Neural cell (in vitro differentiated cells): ENCODE measurements at regions not wholly inside any gene's neighbourhood (a gene's known extent, or its start where the extent isn't known, plus 50 kb on each side); places are given as distances from the start of the nearest gene placed in this dataset.

Experiments
- H2AFZ ChIP-seq: fragments of 200-600, 300-800 bp; sonication (generic), shearing (Covaris generic); 2 replicates; pipeline ENCODE4 v1.6.0; 2014; ENCODE audit warnings: low read depth, mild to moderate bottlenecking, antibody characterized with exemption, low read length, moderate library complexity
- H3F3A ChIP-seq: fragments of 200-600 bp; shearing (Covaris generic); 2 replicates; pipeline ENCODE4 v1.6.1; 2016; ENCODE audit warnings: mild to moderate bottlenecking, moderate library complexity, mixed read lengths, antibody characterized with exemption, low read length; ENCODE audit not compliant: insufficient read depth, poor library complexity, severe bottlenecking
- H3K27ac ChIP-seq: fragments of 200-600, 300-800 bp; sonication (generic), shearing (Covaris generic); 2 replicates; pipeline ENCODE4 v1.5.1; 2014; ENCODE audit warnings: mild to moderate bottlenecking, low read length, moderate library complexity
- H3K27me3 ChIP-seq: fragments of 300-800, 200-600 bp; sonication (generic), shearing (Covaris generic); 2 replicates; pipeline ENCODE4 v1.6.0; 2014; ENCODE audit warnings: mild to moderate bottlenecking, low read depth, low read length, moderate library complexity; ENCODE audit not compliant: insufficient read depth
- H3K36me3 ChIP-seq: fragments of 300-800, 200-600 bp; sonication (generic), shearing (Covaris generic); 2 replicates; pipeline ENCODE4 v1.5.1; 2014; ENCODE audit warnings: mild to moderate bottlenecking, antibody characterized with exemption, low read length, moderate library complexity; ENCODE audit not compliant: insufficient read depth
- H3K4me2 ChIP-seq: fragments of 300-800, 200-600 bp; sonication (generic), shearing (Covaris generic); 2 replicates; pipeline ENCODE4 v1.6.0; 2014; ENCODE audit warnings: mild to moderate bottlenecking, low read length
- H3K4me3 ChIP-seq: fragments of 300-800, 200-600 bp; sonication (generic), shearing (Covaris generic); 2 replicates; pipeline ENCODE4 v1.5.1; 2014; ENCODE audit warnings: mild to moderate bottlenecking, low read length, moderate library complexity
- H3K79me2 ChIP-seq: fragments of 200-600 bp; shearing (Covaris generic); replicated peaks from 2 replicates; pipeline ENCODE4 v1.6.0; 2014; ENCODE audit warnings: mild to moderate bottlenecking, low read length, moderate library complexity; ENCODE audit not compliant: insufficient read depth
- H3K9ac ChIP-seq: fragments of 300-800, 200-600 bp; sonication (generic), shearing (Covaris generic); 2 replicates; pipeline ENCODE4 v1.6.1; 2016; ENCODE audit warnings: mild to moderate bottlenecking, low read length, mixed read lengths
- H3K9me2 ChIP-seq: fragments of 200-600 bp; shearing (Covaris generic); 2 replicates; pipeline ENCODE4 v1.6.1; 2016; ENCODE audit warnings: mild to moderate bottlenecking, low read length, mixed read lengths; ENCODE audit not compliant: insufficient read depth
- H3K9me3 ChIP-seq: fragments of 200-600, 300-800 bp; sonication (generic), shearing (Covaris generic); 2 replicates; pipeline ENCODE4 v1.6.1; 2016; ENCODE audit warnings: mild to moderate bottlenecking, mixed run types, low read length, moderate library complexity, mixed read lengths
- H4K20me1 ChIP-seq: fragments of 200-600 bp; shearing (Covaris generic); 2 replicates; pipeline ENCODE4 v1.6.1; 2016; ENCODE audit warnings: mild to moderate bottlenecking, mixed run types; ENCODE audit not compliant: insufficient read depth
- EP300 ChIP-seq: fragments of 450-650 bp; conservative IDR thresholded peaks from 2 replicates; pipeline ENCODE4 v1.6.1; 2014; ENCODE audit warnings: antibody characterized with exemption, mild to moderate bottlenecking, moderate library complexity; ENCODE audit not compliant: poor library complexity, severe bottlenecking
- EZH2 ChIP-seq: fragments of 200-600, 300-800 bp; shearing (Covaris generic), sonication (generic); IDR thresholded peaks from 2 replicates; pipeline ENCODE4 v1.6.1; 2014; ENCODE audit warnings: antibody characterized with exemption, low read length, borderline replicate concordance, mild to moderate bottlenecking; ENCODE audit not compliant: insufficient read depth, poor library complexity, severe bottlenecking
- MXI1 ChIP-seq: fragments of 450-650 bp; conservative IDR thresholded peaks from 2 replicates; pipeline ENCODE4 v1.6.1; 2014; ENCODE audit warnings: antibody characterized with exemption, mild to moderate bottlenecking; ENCODE audit not compliant: poor library complexity, severe bottlenecking
- POLR2AphosphoS5 ChIP-seq: IDR thresholded peaks from 2 replicates; pipeline ENCODE4 v1.6.1; 2012
- RAD21 ChIP-seq: fragments of 450-650 bp; conservative IDR thresholded peaks from 2 replicates; pipeline ENCODE4 v1.6.1; 2014; ENCODE audit warnings: antibody characterized with exemption, mild to moderate bottlenecking, moderate library complexity
- TAF1 ChIP-seq: IDR thresholded peaks from 2 replicates; pipeline ENCODE4 v1.6.1; 2012; ENCODE audit warnings: low read depth
- TF ChIP-seq, protein P1 (sequence below): fragments of 450-650 bp; IDR thresholded peaks from 2 replicates; pipeline ENCODE4 v1.5.1; 2014; ENCODE audit warnings: antibody characterized with exemption, mild to moderate bottlenecking, moderate library complexity; ENCODE audit not compliant: poor library complexity, severe bottlenecking
- TF ChIP-seq, protein P2 (sequence below): IDR thresholded peaks from 2 replicates; pipeline ENCODE4 v1.6.1; 2012; ENCODE audit warnings: borderline replicate concordance

DNA sequence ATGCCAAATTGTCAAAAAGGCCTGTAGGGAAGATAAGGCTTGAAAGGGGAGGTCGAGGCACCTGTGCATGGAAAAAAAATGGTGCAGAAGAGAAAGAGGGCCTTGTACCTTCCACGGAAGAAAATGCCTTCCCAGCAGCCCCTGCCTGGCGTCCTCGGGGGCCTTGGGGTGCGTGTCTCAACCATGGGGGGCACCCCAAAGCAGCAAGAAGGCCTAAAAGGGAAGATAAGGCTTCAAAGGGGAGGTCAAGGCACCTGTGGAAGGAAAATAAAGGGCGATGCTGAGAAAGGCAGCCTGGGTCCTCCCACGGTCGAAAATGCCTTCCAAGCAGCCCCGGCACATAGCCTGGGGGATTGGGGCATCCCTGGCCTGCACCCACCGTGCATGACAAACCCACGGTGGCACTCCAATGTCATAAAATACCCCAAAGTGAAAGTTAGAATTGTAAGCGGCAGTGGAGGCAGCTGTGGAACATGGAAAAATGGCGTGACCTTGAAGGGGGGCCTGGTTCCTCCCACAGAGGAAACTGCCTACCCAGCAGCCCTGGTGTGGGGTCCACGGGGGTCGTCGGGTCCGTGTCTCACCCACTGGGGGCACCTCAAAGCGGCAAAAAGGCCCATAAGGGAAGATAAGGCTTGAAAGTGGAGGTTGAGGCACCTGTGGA is 275.0 kb downstream of the ALG10 start:
- H3K9me3 ChIP-seq = peaks cover 28% of the 10 kb centered on the region
- H3K79me2 ChIP-seq = no peaks in the 10 kb centered on the region
- H2AFZ ChIP-seq = no peak overlapping the region
- H3K9me2 ChIP-seq = no peaks in the 10 kb centered on the region
- H3K4me2 ChIP-seq = no peak overlapping the region
- no peak overlapping the region for H3K9ac ChIP-seq
- H3K4me3 ChIP-seq = no peak overlapping the region
- no peak overlapping the region for H3K27ac ChIP-seq
- H4K20me1 ChIP-seq = no peaks in the 10 kb centered on the region
- no peak for TF ChIP-seq EP300
- TF ChIP-seq, protein P1, sequence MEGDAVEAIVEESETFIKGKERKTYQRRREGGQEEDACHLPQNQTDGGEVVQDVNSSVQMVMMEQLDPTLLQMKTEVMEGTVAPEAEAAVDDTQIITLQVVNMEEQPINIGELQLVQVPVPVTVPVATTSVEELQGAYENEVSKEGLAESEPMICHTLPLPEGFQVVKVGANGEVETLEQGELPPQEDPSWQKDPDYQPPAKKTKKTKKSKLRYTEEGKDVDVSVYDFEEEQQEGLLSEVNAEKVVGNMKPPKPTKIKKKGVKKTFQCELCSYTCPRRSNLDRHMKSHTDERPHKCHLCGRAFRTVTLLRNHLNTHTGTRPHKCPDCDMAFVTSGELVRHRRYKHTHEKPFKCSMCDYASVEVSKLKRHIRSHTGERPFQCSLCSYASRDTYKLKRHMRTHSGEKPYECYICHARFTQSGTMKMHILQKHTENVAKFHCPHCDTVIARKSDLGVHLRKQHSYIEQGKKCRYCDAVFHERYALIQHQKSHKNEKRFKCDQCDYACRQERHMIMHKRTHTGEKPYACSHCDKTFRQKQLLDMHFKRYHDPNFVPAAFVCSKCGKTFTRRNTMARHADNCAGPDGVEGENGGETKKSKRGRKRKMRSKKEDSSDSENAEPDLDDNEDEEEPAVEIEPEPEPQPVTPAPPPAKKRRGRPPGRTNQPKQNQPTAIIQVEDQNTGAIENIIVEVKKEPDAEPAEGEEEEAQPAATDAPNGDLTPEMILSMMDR = no peak
- TF ChIP-seq, protein P2, sequence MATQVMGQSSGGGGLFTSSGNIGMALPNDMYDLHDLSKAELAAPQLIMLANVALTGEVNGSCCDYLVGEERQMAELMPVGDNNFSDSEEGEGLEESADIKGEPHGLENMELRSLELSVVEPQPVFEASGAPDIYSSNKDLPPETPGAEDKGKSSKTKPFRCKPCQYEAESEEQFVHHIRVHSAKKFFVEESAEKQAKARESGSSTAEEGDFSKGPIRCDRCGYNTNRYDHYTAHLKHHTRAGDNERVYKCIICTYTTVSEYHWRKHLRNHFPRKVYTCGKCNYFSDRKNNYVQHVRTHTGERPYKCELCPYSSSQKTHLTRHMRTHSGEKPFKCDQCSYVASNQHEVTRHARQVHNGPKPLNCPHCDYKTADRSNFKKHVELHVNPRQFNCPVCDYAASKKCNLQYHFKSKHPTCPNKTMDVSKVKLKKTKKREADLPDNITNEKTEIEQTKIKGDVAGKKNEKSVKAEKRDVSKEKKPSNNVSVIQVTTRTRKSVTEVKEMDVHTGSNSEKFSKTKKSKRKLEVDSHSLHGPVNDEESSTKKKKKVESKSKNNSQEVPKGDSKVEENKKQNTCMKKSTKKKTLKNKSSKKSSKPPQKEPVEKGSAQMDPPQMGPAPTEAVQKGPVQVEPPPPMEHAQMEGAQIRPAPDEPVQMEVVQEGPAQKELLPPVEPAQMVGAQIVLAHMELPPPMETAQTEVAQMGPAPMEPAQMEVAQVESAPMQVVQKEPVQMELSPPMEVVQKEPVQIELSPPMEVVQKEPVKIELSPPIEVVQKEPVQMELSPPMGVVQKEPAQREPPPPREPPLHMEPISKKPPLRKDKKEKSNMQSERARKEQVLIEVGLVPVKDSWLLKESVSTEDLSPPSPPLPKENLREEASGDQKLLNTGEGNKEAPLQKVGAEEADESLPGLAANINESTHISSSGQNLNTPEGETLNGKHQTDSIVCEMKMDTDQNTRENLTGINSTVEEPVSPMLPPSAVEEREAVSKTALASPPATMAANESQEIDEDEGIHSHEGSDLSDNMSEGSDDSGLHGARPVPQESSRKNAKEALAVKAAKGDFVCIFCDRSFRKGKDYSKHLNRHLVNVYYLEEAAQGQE = no peak
- no peak for TF ChIP-seq MXI1
- TF ChIP-seq RAD21 = no peak
- no peak for TF ChIP-seq POLR2AphosphoS5
- no peaks in the 10 kb centered on the region for H3F3A ChIP-seq
- H3K27me3 ChIP-seq = no peaks in the 10 kb centered on the region
- H3K36me3 ChIP-seq = no peaks in the 10 kb centered on the region

DNA sequence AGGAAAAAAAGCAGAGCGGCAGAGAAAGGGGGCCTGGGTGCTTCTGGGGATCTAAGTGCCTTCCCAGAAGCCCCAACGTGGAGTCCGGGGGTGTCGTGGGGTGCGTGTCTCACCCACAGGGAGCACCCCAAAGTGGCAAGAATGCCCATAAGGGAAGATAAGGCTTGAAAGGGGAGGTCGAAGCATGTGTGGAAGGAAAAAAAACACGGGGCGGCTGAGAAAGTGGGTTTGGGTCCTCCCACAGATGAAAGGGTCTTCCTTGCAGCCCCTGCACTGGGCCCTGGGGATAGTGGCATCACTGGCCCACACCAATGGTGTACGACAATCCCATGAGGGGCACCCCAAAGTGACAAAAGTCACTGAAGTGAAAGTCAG is 275.5 kb downstream of the ALG10 start:
- H3K79me2 ChIP-seq = no peaks in the 10 kb centered on the region
- H3K27me3 ChIP-seq = no peaks in the 10 kb centered on the region
- TF ChIP-seq EZH2 (no peak), TAF1 (no peak), MXI1 (no peak), EP300 (no peak)
- TF ChIP-seq, protein P1 = no peak
- no peak overlapping the region for H3K9ac ChIP-seq
- H2AFZ ChIP-seq = no peak overlapping the region
- H3K9me2 ChIP-seq = no peaks in the 10 kb centered on the region
- no peaks in the 10 kb centered on the region for H3K36me3 ChIP-seq
- H3K4me2 ChIP-seq = no peak overlapping the region
- H3K27ac ChIP-seq = no peak overlapping the region
- H3F3A ChIP-seq = no peaks in the 10 kb centered on the region
- no peaks in the 10 kb centered on the region for H4K20me1 ChIP-seq
- no peak overlapping the region for H3K4me3 ChIP-seq
- H3K9me3 ChIP-seq = peaks cover 28% of the 10 kb centered on the region
